Effector memory CD8-positive, alpha-beta T cell (primary cell): ENCODE measurements at regions not wholly inside any gene's neighbourhood (a gene's known extent, or its start where the extent isn't known, plus 50 kb on each side); places are given as distances from the start of the nearest gene placed in this dataset.

Experiments
- ATAC-seq: fragments of 150-1000 bp; cut with Tn5 transposase; replicated peaks from 2 replicates; pipeline ENCODE4 v1.10.0; 2021; ENCODE audit warnings: mild to moderate bottlenecking, moderate library complexity
- DNase-seq, 3 experiments: peaks; one replicate each; pipeline ENCODE4 v3.0.0; 2021
- H3K27ac Mint-ChIP-seq, 2 donors: one replicate each; pipeline ENCODE4 v1.8.0; 2022; ENCODE audit warnings: mild to moderate bottlenecking in 2 of 2, mixed read lengths in 2 of 2, moderate library complexity in 2 of 2
- H3K27me3 Mint-ChIP-seq, 2 donors: one replicate each; pipeline ENCODE4 v1.8.0; 2022; ENCODE audit warnings: mixed read lengths in 2 of 2
- H3K36me3 Mint-ChIP-seq: one replicate; pipeline ENCODE4 v1.8.0; 2022; ENCODE audit warnings: mild to moderate bottlenecking, moderate library complexity, mixed read lengths; ENCODE audit not compliant: insufficient read depth
- H3K4me1 Mint-ChIP-seq, 2 donors: one replicate each; pipeline ENCODE4 v1.8.0; 2022; ENCODE audit warnings: low read depth in 2 of 2, mixed read lengths in 2 of 2
- H3K4me3 Mint-ChIP-seq, 2 donors: one replicate each; pipeline ENCODE4 v1.8.0; 2022; ENCODE audit warnings: mild to moderate bottlenecking in 2 of 2, mixed read lengths in 2 of 2, moderate library complexity in 2 of 2
- H3K9me3 Mint-ChIP-seq, 2 donors: one replicate each; pipeline ENCODE4 v1.8.0; 2022; ENCODE audit warnings: mixed read lengths in 2 of 2

DNA sequence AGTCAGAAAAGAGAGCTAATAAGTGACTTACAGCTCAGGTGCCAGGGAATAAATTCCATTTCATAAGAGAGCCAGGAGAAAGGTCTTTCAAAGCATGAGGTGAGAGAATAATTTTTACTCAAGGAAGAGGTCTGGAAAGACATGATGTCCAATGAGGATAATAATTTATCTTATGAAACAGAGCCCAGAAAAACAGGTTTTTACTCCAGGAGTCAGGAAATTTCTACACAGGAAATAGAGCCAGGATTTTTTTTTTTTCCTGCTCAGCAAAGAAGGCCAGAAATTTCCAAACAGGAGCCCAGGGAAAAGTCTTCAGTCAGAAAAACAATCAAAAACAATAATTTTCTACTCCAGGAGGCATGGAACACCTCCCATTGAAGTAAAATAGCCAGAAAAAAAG, 1185.7 kb upstream of the TSPY4 start:
- no peaks in the 10 kb centered on the region for H3K9me3 Mint-ChIP-seq
- no peak overlapping the region for H3K27ac Mint-ChIP-seq
- no peaks in the 10 kb centered on the region for H3K4me1 Mint-ChIP-seq
- DNase-seq = no peak
- no peak overlapping the region for H3K4me3 Mint-ChIP-seq
- H3K36me3 Mint-ChIP-seq = no peaks in the 10 kb centered on the region
- no peak for ATAC-seq
- H3K27me3 Mint-ChIP-seq = peaks cover 0 to 6% of the 10 kb centered on the region in 2 donors

DNA sequence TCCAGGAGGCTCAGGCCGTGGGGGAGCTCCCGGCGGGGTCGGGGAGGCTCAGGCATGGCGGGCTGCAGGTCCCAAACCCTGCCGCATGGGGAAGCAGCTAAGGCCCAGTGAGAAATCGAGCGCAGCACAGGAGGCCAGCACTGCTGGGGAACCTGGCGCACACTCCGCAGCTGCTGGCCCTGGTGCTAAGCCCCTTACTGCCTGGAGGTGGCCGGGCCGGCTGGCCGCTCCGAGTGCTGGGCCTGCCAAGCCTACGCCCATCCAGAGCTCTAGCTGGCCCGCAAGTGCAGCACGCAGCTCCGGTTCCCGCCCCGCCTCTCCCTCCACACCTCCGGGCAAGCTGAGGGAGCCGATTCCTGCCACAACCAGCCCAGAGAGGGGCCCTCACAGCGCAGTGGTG, 1208.7 kb upstream of the TSPY4 start:
- Mint-ChIP-seq H3K4me1 (no peaks in the 10 kb centered on the region), H3K4me3 (no peak overlapping the region), H3K27ac (no peak overlapping the region), H3K9me3 (peaks cover 0 to 1% of the 10 kb centered on the region in 2 donors), H3K36me3 (no peaks in the 10 kb centered on the region), H3K27me3 (no peaks in the 10 kb centered on the region)
- ATAC-seq (no peak), DNase-seq (no peak)

DNA sequence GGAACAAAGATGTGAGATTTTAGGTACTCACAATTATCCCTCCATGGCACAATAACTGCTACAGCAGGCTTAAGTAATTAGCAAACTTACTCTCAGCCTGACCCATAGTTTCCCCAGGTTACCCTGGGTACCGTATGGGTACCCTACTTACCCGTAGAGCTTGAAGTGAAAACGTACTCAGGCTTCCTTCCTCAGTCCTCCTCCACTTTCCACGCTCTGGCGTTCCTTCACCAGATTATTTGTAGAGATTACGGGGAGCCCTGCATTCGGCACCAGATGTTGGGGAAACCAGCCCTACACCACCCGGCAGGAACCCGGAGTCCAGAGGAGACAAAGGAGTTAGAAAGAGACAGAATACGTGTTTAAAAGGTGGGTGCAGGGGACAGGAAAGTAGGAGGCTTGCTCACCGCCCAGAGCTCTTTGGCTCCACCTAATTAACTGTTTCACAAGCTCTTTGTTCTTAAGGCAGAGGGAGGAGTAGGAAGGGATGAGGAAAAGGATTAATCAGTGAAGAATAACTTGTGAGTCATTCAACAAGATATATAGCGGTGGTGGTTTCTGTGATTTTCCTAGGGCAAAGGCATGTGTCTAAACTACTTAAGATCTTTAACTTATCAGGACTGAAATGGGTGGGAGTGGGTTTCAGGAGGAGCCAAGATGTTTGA, 1211.2 kb upstream of the TSPY4 start:
- ATAC-seq (no peak), DNase-seq (no peak)
- no peak overlapping the region for H3K4me3 Mint-ChIP-seq
- H3K4me1 Mint-ChIP-seq = no peaks in the 10 kb centered on the region
- H3K27me3 Mint-ChIP-seq = no peaks in the 10 kb centered on the region
- peaks cover 0 to 1% of the 10 kb centered on the region in 2 donors for H3K9me3 Mint-ChIP-seq
- H3K27ac Mint-ChIP-seq = no peak overlapping the region
- no peaks in the 10 kb centered on the region for H3K36me3 Mint-ChIP-seq

DNA sequence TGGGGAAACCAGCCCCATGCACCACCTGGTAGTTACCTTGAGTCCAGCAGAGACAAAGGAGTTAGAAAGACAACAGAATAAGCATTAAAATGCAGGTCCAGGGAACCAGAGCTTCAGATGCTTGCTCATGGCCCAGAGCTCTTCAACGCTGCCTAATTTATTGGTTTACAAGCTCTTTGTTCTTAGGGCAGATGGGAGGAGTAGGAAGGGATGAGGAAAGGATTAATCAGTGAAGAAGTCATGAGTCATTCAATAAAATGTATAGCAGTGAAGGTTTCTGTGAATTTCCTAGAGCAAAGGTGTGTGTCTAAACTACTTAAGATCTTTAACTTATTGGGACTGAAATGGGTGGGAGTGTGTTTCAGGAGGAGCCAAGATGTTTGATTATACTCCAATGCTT, 1210.3 kb upstream of the AMELY start:
- no peak overlapping the region for H3K4me3 Mint-ChIP-seq
- no peak for ATAC-seq
- no peak overlapping the region for H3K27ac Mint-ChIP-seq
- H3K27me3 Mint-ChIP-seq = no peaks in the 10 kb centered on the region
- no peaks in the 10 kb centered on the region for H3K4me1 Mint-ChIP-seq
- peaks cover 0 to 1% of the 10 kb centered on the region in 2 donors for H3K9me3 Mint-ChIP-seq
- no peak for DNase-seq
- peaks cover 3% of the 10 kb centered on the region for H3K36me3 Mint-ChIP-seq

DNA sequence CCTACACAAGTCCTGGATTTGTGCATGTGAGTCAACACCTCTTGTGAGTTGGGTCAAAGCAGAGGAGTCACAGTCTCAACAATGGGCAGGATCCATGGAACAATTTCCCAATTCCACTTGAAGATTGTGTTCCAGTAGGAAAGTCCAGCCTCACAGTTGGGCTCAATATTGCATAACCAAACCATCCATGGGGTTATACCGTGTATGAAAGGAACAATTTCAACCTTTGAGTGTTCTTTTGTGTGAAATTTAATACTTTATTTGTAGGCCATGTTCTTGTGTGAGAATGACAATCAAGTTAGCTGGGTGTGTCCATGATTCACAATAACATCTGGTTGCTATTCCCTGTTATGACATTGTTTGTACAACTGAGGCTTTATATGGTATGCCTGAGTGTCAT, 1182.9 kb upstream of the AMELY start:
- Mint-ChIP-seq H3K9me3 (peaks cover 0 to 2% of the 10 kb centered on the region in 2 donors), H3K36me3 (no peaks in the 10 kb centered on the region), H3K27me3 (no peaks in the 10 kb centered on the region), H3K4me1 (no peaks in the 10 kb centered on the region), H3K4me3 (no peak overlapping the region), H3K27ac (no peak overlapping the region)
- DNase-seq (no peak), ATAC-seq (no peak)

DNA sequence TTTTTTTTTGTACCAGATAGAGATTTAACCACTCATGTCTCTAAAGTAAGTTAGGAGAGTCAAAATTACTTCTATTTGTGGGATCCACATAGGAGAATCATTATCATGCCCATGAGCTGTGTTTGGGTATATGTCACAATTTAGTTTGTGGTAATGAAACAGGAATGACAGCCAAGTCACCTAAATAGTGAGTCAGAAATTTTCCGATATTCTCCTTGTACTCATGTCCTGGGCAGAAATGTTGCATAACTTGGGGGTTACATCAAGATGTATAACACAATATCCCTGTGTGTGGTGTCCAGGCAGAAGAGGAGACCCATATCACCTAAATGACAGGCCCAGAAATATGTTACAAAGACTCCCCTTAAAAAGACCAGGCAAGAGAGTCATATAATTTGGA, 1181.4 kb upstream of the AMELY start:
- H3K4me1 Mint-ChIP-seq = no peaks in the 10 kb centered on the region
- ATAC-seq (no peak), DNase-seq (no peak)
- no peaks in the 10 kb centered on the region for H3K27me3 Mint-ChIP-seq
- H3K36me3 Mint-ChIP-seq = no peaks in the 10 kb centered on the region
- no peak overlapping the region for H3K4me3 Mint-ChIP-seq
- peaks cover 0 to 2% of the 10 kb centered on the region in 2 donors for H3K9me3 Mint-ChIP-seq
- no peak overlapping the region for H3K27ac Mint-ChIP-seq

DNA sequence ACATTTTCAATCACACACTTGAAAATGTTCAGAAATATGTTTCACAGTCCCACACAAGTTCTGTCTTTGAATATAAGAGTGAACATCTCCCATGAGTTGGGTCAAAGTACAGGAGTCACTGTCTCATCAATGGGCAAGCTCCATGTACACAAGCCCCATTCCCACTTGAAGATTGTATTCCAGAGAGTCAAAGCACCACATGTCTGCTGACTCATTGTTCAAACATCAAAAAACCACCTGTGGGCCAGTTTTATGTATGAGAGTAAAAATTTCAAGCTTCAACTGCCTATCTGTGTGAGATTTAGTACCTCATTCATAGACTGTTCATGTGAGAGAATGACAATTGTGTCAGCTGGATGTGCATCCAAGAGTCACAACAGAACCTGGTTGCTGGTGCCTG, 1174.4 kb upstream of the AMELY start:
- no peak for DNase-seq
- H3K4me3 Mint-ChIP-seq = no peak overlapping the region
- H3K9me3 Mint-ChIP-seq = peaks cover 3% of the 10 kb centered on the region in 2 donors
- H3K4me1 Mint-ChIP-seq = no peaks in the 10 kb centered on the region
- H3K27ac Mint-ChIP-seq = no peak overlapping the region
- no peaks in the 10 kb centered on the region for H3K27me3 Mint-ChIP-seq
- no peak for ATAC-seq
- no peaks in the 10 kb centered on the region for H3K36me3 Mint-ChIP-seq

DNA sequence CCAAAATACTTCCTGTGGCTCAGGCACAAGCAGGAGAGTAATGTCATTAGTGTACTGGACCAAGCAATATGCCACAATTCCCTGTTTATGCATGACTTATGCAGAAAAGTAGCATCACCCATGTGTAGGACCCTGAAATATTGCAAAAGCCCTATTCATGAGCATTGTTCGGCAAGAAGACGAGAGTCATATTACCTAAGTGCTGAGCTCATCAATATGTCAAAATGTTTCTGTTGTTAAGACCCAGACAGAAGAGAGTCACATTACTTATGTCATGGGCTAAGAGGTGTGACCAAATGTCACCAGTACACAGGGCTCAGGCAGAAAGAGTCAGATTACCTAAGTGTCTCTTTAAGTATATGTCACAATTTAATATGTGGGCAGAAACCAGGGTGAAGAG, 1172.6 kb upstream of the AMELY start:
- Mint-ChIP-seq H3K27me3 (no peaks in the 10 kb centered on the region), H3K27ac (no peak overlapping the region), H3K36me3 (no peaks in the 10 kb centered on the region), H3K4me3 (no peak overlapping the region), H3K4me1 (no peaks in the 10 kb centered on the region), H3K9me3 (peaks cover 6% of the 10 kb centered on the region in 2 donors)
- DNase-seq (no peak), ATAC-seq (no peak)

DNA sequence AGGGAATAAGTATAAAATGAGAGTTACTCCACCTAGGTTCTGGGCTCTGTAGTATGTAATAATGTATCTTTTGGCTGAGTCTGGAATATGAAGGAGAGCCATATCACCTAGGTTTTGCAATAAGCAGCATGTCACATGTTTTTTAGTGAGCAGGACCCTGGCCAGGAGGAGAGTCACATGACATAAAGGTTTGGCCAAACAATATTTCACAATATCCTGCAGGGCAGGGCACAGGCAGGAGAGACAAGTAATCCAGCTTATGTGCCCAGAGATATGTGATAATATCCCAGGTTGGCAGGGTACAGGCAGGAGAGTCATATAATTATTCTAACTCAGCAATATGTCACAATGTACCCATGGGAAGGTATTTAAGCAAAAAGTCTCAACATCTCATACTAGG, 1169.6 kb upstream of the AMELY start:
- Mint-ChIP-seq H3K36me3 (no peaks in the 10 kb centered on the region), H3K4me3 (no peak overlapping the region), H3K27ac (no peak overlapping the region), H3K27me3 (no peaks in the 10 kb centered on the region), H3K4me1 (no peaks in the 10 kb centered on the region), H3K9me3 (peaks cover 6% of the 10 kb centered on the region in 2 donors)
- ATAC-seq (no peak), DNase-seq (no peak)

DNA sequence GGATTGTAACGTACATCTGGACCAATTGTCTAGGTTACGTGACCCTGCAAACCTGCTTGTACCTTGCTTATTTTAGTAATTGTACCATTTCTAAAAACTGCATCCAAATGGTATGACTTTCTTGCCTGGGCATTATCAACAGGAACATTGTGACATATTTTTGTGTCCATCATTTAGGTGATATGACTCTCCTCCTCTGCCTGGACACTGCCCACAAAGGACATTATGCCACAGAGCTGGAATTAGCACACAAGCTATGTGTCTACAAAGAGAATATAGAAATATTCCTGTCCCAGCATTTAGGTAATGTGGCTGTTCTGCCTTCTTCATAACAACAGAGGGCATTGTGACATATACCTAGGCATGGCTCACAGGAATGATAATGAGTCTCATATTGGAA, 1153.7 kb upstream of the AMELY start:
- Mint-ChIP-seq H3K36me3 (no peaks in the 10 kb centered on the region), H3K4me3 (no peak overlapping the region), H3K9me3 (no peaks in the 10 kb centered on the region), H3K4me1 (no peaks in the 10 kb centered on the region), H3K27me3 (no peaks in the 10 kb centered on the region), H3K27ac (no peak overlapping the region)
- DNase-seq (no peak), ATAC-seq (no peak)

DNA sequence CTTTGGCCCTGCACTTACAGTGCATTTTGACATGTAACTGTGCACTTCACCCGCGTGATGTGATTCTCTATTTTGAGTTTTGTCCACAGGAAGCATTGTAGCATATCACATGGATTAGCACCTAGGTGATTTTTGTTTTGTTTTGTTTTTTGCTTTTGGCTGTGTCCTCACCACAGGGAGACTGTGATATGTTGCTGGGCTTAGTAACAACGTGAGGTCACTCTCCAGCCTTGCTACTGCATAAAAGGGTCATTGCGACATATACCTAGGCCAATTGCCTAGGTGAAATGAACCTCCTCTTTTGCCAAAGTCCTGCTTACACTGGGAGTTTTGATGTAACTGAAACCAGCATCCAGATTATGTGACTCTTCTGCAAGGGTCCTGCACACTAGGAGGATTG, 1152.9 kb upstream of the AMELY start:
- no peaks in the 10 kb centered on the region for H3K9me3 Mint-ChIP-seq
- H3K27me3 Mint-ChIP-seq = no peaks in the 10 kb centered on the region
- H3K36me3 Mint-ChIP-seq = no peaks in the 10 kb centered on the region
- DNase-seq (no peak), ATAC-seq (no peak)
- H3K4me3 Mint-ChIP-seq = no peak overlapping the region
- no peaks in the 10 kb centered on the region for H3K4me1 Mint-ChIP-seq
- no peak overlapping the region for H3K27ac Mint-ChIP-seq

DNA sequence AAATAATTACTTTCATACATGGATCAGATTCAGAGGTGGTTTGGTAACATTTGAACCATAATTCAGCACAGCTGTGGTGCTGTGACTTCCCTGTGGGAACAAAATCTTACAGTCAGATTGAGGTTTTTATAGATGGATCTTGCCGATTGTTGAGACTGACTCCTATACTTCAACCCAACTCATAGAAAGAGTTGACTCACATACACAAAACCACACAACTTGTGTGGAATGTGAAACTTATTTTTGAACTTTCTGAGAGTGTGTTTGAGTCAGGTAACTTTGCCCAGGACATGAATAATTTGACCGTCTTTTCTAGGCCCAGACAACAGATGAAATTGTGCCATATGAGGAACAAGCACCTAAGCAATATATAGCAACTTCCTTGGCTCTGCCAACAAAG, 1152.4 kb upstream of the AMELY start:
- H3K9me3 Mint-ChIP-seq = no peaks in the 10 kb centered on the region
- DNase-seq (no peak), ATAC-seq (no peak)
- no peak overlapping the region for H3K4me3 Mint-ChIP-seq
- H3K27me3 Mint-ChIP-seq = no peaks in the 10 kb centered on the region
- no peak overlapping the region for H3K27ac Mint-ChIP-seq
- no peaks in the 10 kb centered on the region for H3K4me1 Mint-ChIP-seq
- no peaks in the 10 kb centered on the region for H3K36me3 Mint-ChIP-seq

DNA sequence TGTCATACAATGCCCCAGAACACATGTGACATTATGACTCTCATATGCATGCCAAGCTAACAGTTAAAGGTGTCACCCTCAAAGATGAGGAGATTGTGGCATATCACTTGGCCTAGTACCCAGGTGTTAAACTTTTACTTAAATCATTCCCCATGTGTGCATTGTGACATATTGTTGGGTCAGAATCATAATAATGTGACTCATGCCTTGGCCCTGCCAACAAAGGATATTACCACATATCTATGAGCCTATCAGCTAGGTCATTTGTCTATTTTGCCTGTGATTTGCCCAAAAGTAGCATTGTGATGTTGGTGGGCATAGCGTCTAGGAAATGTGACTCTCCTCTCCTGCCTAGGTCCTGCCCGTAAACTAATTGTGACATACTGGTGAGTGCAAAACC, 1147.1 kb upstream of the AMELY start:
- no peak overlapping the region for H3K4me3 Mint-ChIP-seq
- no peak overlapping the region for H3K27ac Mint-ChIP-seq
- ATAC-seq = no peak
- no peaks in the 10 kb centered on the region for H3K9me3 Mint-ChIP-seq
- DNase-seq = no peak
- no peaks in the 10 kb centered on the region for H3K4me1 Mint-ChIP-seq
- no peaks in the 10 kb centered on the region for H3K27me3 Mint-ChIP-seq
- H3K36me3 Mint-ChIP-seq = no peaks in the 10 kb centered on the region

DNA sequence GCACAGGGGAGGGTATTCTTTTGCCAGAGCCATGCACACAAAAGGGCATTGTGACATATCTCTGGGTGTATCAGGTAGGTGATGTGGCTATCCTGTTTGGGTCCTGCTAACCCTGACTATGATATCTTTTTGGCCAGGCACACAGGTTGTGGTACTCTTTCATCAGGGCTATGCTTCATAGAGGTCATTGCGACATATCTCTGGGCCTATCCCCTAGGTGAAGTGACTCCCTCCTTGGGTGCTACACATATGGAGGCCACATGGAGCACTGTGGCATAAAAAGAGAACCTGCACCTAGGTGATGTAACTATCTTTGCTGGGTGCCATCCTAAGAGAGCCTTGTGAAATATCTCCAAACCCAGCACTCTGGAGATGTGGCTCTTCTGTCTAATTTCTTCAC, 1139.8 kb upstream of the AMELY start:
- H3K36me3 Mint-ChIP-seq = no peaks in the 10 kb centered on the region
- no peaks in the 10 kb centered on the region for H3K27me3 Mint-ChIP-seq
- ATAC-seq (no peak), DNase-seq (no peak)
- no peak overlapping the region for H3K27ac Mint-ChIP-seq
- no peak overlapping the region for H3K4me3 Mint-ChIP-seq
- H3K9me3 Mint-ChIP-seq = no peaks in the 10 kb centered on the region
- H3K4me1 Mint-ChIP-seq = no peaks in the 10 kb centered on the region

DNA sequence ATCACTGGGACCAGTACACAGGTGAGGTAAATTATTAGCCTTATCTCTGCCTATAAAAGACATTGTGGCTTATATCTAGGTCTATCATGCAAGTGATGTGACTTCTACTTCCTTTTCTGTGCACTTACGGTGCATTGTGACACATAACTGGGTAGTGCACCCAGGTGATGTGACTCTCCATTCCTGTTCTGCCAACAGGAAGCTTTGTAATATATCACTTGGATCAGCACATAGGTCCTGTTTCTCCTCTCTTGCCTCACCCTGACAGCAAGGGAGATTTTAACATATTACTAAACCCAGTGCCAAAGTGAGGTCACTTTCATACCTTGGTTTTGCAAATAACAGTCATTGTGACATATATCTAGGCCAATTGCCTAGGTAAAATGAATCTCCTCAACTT, 1129.7 kb upstream of the AMELY start:
- Mint-ChIP-seq H3K27me3 (no peaks in the 10 kb centered on the region), H3K9me3 (no peaks in the 10 kb centered on the region), H3K36me3 (no peaks in the 10 kb centered on the region), H3K27ac (no peak overlapping the region), H3K4me3 (no peak overlapping the region), H3K4me1 (no peaks in the 10 kb centered on the region)
- DNase-seq (no peak), ATAC-seq (no peak)
